GM18519 (cell line): ENCODE measurements at regions not wholly inside any gene's neighbourhood (a gene's known extent, or its start where the extent isn't known, plus 50 kb on each side); places are given as distances from the start of the nearest gene placed in this dataset.
"Not testable (repeated sequence)": the region's sequence is repeated elsewhere in the genome, so short reads cannot be mapped to it uniquely, and the experiment has no call there.

Experiments
- ATAC-seq: cut with Tn5 transposase; IDR thresholded peaks from one replicate; pipeline ENCODE4 v1.9.1; 2021; ENCODE audit warnings: mild to moderate bottlenecking, moderate library complexity; ENCODE audit not compliant: unreplicated experiment, low FRiP score

DNA sequence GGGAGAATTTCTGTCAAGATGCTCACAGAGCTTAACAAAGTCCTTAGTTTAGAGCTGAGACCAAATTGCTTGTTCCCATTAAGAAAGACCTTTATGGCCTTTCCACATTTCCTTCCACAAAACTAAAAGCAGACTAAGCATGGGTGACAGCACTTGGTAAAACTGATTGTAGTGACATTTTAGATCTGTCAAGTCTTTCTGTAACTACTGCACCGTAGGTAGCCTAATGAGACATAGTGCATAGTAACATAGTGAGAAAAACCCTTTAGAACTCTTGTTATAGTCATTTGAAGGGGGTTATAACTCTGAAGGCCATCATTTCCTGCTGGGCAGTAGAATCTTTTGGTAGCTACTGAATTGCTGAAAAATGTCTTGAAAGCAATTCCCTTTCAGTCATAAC, 990.9 kb upstream of the CNTN5 start:
- no peak for ATAC-seq

DNA sequence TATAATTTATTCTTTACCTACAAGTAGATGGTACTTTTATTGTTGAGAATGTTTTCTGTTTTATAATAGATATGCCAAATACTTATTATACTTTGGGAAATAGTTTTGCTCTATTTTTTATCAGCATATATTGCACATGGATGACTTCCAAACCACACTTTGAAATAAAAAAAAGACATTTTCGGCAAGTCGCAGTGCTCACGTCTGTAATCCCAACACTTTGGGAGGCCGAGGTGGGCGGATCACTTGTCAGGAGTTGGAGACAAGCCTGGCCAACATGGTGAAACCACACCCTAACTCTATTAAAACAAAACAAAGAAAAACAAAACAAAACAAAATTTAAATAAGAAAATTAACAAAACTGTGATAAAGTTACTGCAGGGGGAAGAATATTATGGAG, 983.9 kb upstream of the CNTN5 start:
- ATAC-seq: no peak

DNA sequence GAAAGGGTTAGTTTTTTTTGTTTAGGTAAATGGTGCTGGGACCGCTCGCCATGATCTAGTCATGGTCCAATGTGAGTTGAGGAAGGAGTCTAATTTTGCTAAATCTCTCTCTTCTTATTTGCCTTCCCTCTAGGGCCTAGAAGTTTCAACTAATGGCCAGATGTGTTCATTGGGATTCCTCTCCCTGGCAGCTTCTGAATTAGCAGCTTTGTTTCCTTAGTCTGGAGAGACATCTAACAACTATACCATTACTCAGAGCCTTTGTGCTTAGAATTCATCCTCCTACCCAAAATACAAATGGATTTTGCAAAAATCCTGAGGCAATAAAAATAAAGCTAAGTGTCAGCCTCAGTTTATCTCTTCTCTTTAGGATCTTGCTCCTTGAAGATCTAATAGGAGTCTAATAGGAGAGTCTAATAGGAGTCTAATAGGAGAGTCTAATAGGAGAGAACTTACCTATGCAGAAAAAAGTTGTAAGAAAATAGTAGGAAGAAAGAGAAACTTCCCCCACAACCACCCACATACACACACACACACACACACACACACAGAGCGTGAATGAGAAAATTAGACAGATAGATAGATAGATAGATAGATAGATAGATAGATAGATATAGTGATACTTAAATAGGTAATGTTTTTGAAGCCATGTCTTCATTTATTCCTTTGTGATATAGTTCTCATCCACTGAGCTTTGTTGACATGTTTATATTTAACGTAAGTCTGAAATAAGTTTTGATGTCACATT, 980.5 kb upstream of the CNTN5 start:
- ATAC-seq: no peak

DNA sequence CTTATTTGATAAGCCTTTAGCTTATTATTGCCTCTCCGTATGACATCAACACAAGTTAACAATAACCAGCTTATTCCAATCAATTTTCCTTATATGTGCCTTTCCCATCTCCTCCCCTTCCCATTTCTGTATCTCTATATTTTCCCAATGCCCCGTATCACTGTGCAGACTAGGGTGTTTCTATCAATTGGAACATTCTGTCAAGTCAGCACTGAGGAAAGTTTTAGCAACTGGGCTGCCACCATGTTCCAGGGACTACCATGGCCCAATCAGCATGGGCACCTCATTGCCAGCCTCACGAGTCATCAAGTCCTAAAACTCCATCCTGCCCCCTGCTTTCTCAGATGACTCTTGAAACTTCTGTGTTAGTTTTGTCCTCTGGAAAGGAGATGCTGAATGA, 973.1 kb upstream of the CNTN5 start:
- no peak for ATAC-seq

DNA sequence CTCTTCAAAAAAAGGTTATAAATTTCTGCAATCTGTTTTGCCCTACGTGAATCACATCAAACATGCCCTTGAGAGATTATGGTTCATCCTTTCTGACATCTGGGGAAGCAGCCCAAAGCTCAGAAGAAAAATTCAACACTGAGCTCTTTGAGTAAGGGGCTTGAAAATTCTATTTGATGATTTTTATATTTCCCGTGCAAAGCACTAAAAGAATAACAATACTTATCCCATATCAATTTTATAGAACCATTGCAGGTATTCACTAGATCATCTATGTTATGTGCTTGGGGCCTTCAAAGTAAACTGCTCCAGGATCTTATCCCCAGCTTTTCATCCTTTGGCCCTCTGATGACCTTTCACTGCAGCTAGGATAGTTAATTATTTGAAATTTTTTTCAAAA, 966.9 kb upstream of the CNTN5 start:
- no peak for ATAC-seq

DNA sequence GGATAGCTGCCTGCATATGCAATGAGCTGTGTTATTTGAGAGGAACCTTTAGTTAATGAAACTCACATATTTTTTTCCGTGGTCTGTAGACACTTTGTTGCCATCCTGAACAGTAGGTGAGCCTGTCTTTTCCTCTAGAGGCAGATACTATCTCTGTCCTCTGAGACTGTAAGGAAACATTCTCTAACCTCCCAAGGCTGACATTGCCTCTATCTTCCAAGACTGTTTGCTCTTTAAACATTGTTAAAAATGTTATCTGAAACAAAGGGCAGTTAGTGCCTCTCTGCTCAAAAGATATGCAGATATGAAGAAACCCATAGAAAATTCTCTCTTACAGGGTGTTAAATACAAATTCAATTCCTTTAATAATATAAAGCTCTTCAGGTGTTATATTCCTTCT, 963.8 kb upstream of the CNTN5 start:
- no peak for ATAC-seq

DNA sequence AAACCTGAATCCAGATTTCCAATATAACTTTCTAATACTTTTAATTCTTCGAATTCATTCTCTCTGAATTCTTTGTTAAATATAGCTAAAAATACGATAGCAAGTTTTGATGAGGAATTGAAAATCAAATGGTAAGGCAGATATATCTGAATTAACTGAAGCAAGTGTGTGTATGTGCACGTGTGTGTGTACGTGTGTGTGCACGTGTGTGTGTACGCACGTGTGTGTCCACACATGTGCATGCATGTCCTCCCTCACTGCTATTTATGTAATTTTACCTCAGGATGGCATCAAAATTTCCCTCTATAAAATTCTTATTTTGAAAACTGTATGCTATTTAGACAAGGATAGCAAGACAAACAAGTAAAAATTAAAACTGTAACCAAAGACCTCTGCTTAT, 961.3 kb upstream of the CNTN5 start:
- no peak for ATAC-seq

DNA sequence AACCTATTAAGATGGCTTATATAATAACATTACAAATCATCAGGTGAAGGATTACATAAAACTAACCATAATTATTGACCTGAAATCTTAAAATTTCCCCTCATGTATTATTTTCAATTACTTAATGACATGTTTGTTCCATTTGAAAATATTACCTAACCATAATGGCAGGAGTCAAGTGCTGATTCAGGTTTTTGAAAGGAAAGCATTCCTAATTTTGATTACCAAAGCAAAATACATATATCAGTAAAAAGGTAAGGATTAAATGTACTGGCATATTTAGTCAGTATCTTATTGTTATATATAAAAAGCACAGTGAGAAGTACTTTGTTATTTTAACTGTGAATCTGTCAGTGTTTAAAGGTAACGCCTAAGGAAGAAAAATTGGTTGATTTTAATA, 960.0 kb upstream of the CNTN5 start:
- no peak for ATAC-seq

DNA sequence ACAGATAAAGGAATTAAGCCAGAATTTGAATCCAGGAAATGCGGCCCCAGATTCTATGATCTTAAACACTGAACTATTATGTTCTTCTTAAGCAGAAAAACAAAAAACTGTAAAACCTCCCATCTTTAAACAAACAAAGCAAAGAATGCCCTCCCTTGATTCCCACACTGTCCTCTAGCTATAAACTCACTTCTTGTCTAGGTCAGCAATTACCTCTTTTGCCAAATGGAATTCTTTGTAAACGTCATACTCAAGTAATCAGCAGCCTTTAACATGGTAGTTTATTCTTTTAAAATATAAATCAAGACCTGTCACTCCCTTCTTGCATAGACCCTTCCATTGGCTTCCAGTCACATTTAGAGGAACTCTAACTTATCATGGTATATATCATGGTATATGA, 958.9 kb upstream of the CNTN5 start:
- ATAC-seq: no peak

DNA sequence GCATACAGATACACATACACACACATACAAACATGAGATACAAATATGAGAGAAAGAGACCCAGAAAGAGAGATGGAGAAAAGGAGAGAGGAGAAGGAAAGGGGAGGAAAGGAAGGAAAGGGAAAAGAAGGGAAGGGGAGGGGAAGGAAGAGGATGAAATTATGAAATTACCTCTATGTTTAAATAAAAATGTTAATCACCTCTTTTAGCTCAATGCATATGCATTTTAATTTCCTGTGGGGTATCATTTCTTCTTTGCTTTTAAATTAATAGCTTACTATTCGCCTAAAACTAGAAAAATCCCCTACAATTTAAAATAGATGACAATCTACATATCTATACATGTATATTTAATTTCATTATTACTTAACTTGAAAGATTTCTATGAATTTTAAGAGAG, 958.0 kb upstream of the CNTN5 start:
- ATAC-seq: no peak

DNA sequence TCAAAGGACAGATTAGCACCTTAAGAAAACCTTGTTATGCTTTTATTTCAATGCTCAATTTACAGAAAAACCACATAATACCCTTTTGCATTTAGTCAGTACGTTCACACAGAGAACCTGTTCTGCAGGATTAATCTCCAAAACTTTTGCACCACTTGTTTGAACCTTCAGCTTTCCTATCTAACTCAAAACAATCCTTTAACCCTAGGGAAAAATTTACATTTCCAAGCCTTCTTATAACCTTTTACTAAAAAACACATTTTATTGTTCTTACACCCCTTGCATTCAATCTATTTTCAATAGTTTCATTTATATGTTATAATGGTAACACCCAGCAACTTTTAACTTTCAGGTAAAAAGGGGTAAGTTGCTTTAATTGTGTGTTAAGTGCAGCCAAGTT, 952.5 kb upstream of the CNTN5 start:
- no peak for ATAC-seq

DNA sequence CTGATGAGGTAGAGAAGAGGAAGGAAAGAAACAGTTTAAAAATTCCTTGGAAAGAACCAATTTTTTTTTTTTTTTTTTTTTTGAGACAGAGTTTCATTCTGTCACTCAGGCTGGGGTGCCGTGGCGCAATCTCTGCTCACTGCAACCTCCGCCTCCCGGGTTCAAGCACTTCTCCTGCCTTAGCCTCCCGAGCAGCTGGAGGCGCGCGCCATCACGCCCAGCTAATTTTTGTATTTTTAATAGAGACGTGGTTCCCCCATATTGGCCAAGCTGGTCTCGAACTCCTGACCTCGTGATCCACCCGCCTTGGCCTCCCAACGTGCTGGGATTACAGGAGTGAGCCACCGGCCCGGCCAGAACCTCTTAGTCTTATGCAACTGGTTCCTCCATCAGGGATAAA, 951.6 kb upstream of the CNTN5 start:
- ATAC-seq: not testable (repeated sequence)

DNA sequence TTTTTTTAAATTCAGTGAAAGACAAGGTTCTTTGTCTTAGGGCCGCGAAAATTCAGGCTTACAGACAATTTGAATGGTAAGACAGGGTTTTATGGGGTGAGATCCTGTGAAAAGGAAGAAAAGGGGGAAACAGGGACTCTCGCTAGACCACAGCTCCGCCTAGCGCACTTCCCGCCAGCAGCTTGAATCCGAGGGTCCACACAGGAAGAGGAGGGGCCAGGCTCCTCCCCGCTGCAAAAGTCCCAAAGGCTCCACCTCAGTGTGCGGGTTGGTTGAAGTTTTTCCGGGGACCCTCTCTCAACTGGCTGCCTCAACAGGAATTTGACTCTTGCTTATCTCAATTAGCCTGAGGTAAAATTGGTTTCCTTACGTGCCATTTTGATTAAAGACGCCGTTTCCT, 950.9 kb upstream of the CNTN5 start:
- ATAC-seq: no peak

DNA sequence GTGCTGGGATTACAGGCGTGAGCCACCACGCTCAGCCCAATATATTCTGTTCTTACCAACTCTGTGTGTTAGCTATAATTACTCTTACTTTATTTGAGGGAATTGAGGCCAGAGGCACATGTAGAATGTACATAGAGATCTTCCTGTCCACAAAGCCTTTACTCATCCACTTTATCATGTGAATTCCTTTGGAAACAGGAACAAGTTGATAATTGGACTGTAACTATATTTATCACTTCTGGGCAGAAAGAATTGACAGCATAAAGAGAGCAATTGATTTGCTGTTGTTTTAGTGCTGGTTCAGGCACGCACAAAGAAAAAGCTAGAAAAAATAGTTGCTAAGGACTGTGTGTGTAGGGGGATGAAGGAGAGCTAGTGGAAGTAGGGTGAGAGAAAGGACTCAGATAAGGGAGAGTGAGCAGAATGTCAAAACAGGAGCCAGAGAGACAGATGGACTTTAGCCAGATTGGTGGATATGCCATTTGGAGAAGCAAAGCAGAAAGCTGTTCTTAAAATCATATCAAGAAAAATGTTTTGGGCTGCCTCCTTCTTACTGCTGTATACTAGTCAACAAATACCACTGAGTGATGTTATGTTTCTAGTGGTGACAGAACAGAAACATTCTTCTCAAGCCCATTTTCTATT, 929.8 kb upstream of the CNTN5 start:
- ATAC-seq: no peak

DNA sequence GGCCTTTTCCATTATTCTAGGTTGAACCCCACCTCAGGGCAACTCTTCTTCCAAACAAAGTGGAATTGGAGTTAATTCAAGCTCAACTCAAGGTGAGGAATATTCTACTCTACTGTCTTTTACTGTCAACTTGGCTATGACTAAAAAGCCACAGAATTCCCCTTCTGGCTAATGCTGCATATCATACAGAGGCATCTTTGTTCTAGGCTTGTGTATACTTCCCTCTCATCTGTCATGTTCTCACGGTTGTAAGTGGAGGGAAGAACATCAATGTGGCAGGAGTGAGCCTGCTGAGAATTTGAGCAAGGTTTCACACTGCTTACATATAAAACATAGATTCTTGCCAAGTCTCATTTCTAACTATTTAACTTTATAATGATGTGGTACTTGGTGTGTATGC, 921.4 kb upstream of the CNTN5 start:
- no peak for ATAC-seq

DNA sequence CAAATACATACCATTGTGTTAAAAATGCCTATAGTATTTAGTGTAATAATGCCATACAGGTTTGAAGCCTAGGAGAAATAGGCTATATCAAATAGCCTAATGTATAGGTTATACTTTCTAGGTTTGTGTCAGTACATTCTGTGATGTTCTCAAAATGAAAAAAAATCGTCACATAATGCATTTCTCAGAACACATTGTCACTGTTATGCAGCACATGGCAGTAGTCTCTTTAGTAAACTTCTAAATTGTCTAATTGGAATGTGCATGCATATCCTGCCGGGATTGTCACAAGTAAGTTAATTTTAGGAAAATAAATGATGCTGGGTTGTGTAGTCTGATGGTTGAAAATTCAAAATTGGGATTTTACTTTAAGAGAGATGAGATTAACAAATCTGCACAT, 920.1 kb upstream of the CNTN5 start:
- ATAC-seq: no peak

DNA sequence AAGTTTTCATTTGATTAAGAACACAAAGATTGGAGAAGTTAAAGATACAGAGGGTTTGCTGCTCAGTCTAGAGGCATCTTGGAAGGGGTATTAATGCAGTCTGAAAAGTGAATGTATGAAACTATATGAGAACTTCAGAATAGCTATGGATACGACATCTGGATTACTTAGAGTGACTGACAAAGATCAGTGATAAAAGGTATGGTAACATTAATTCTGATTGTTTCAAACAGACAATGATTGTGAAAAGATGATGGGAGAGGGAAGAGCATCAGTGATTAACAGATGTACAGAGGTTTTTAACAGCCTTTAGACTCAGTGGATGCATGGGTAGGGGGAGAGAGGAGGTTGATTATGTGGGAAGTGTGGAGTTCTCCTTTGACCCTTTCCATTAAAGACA, 919.4 kb upstream of the CNTN5 start:
- ATAC-seq: no peak

DNA sequence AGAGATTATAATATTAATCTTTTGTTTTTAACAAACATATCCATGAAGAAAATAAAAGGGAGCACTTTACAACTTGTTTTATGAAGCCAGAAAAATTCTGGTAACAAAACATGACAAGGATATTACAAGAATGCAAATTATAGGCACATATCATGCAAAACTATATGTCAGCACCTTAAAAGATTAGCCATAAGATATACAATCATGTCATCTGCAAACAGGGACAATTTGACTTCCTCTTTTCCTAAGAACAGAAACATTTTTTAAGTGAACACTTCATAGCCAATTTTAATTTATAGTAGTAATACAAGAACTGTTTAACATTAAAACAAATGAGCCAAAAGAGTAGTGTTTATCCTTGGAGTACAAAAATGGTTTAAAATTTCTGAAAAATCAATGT, 916.5 kb upstream of the CNTN5 start:
- ATAC-seq: no peak

DNA sequence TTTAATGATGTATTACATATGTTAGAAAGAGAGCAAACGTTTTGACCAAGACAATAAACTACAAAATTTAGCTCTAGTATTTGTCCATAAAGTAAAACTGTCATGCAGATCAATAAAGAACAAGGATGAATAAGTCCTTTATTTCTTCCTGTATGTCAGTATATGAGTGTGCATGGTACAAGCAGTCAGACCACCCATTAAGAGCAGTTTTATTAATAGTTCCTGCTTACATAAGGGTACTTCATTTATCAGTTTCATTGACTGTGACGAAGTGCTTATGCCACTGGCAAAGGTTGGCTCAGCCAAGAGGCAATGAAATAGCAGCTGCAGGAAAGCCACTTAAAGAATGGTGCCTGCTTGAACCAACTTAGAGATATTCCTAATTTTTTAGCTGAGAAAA, 913.0 kb upstream of the CNTN5 start:
- no peak for ATAC-seq

DNA sequence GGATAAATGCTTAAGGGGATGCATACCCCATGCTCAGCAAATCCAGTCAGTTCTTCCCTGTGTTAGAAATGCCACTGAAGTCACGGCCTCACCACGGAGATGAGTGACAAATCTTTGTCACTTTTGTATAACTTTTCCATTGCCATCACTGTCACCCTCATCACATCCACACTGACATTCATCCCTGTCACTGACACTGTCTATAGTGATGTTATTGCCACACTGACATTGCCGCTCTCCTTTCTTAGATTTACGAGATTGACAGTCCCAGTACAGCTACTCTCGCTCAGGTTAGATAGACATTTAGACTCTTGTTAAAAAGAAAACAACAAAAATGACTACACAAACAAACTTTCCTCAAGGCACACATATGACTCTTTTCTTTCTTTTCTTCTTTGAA, 910.7 kb upstream of the CNTN5 start:
- no peak for ATAC-seq

DNA sequence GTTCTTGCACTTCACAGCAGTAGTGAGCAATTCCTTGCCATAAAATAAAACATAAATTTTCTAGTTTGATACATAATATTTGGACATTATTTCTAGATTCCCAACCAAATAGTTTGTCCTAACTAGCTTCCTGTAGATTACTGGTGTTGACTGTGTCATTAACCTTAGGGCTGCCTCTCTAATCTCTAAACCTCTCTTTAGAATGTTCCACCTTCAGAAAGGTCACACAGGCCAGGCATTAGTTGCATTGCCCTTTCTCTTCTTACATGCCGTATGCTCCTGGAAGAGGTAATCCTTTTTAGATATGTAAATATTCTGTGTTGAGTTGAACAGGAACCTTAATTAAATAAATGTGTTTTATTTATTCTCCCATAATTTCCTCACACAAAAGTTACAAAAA, 904.9 kb upstream of the CNTN5 start:
- no peak for ATAC-seq

DNA sequence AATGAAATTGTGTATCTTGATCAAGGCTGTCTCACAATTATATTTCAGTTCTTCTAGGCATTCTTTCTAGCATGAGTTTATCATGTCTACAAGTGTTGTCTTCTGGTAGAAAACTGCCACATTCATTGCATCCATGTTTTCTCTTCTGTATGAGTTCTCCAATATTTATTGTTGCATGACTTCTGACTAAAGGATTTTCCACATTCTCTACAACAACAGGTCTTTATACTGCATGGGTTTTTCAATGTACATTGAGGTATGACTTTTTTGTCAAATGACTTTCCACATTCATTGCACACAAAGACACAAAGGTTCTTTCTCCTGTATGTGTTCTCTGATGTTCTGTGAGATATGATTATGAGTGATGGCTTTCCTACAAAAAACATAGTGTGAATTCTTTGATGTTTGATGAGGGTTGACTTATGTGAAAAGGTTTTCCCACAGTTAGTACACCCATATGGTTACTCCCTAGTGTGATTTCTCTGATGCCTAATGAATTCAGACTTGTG, 890.6 kb upstream of the CNTN5 start:
- no peak for ATAC-seq
